Liver (tissue), 8 donors: ENCODE measurements at regions not wholly inside any gene's neighbourhood (a gene's known extent, or its start where the extent isn't known, plus 50 kb on each side); places are given as distances from the start of the nearest gene placed in this dataset.
A peak's percentile ranks its signal among the peaks of the same experiment; 100 is the strongest.

ENCODE experiments used
- DNase-seq: peaks from one replicate; pipeline ENCODE4 v3.0.0-alpha.2; 2017; ENCODE audit warnings: low spot score
- H3K27ac ChIP-seq, 2 donors: one replicate each; pipeline ENCODE4 v1.7.0; 2013; ENCODE audit warnings: inconsistent platforms in 2 of 2, low read length in 2 of 2, control low read depth in 1 of 2, low read depth in 1 of 2, mild to moderate bottlenecking in 1 of 2
- H3K27me3 ChIP-seq, 4 donors: one replicate each; pipeline versions ENCODE4 v1.6.1 to v1.7.0; 2013; ENCODE audit warnings: low read length in 3 of 4, inconsistent platforms in 1 of 4, mild to moderate bottlenecking in 1 of 4, moderate library complexity in 1 of 4; ENCODE audit not compliant: control insufficient read depth in 4 of 4, insufficient read depth in 4 of 4
- H3K36me3 ChIP-seq, 4 donors: one replicate each; pipeline versions ENCODE4 v1.6.1 to v1.7.0; 2013; ENCODE audit warnings: low read length in 3 of 4, mild to moderate bottlenecking in 3 of 4, low read depth in 1 of 4, moderate library complexity in 1 of 4; ENCODE audit not compliant: control insufficient read depth in 4 of 4, insufficient read depth in 3 of 4
- H3K4me1 ChIP-seq, 4 donors: one replicate each; pipeline versions ENCODE4 v1.6.1 to v1.7.0; 2013; ENCODE audit warnings: low read length in 3 of 4, mild to moderate bottlenecking in 3 of 4, moderate library complexity in 1 of 4; ENCODE audit not compliant: control insufficient read depth in 4 of 4, insufficient read depth in 4 of 4
- H3K4me3 ChIP-seq, 3 donors: one replicate each; pipeline versions ENCODE4 v1.6.1 to v1.7.0; 2013; ENCODE audit warnings: low read length in 3 of 3, control low read depth in 1 of 3, low read depth in 1 of 3, mild to moderate bottlenecking in 1 of 3
- H3K9ac ChIP-seq, 2 donors: one replicate each; pipeline ENCODE4 v1.7.0; 2013; ENCODE audit warnings: low read length in 2 of 2, mild to moderate bottlenecking in 2 of 2, moderate library complexity in 2 of 2, control low read depth in 1 of 2, low read depth in 1 of 2
- H3K9me3 ChIP-seq, 4 donors: one replicate each; pipeline versions ENCODE4 v1.6.1 to v1.7.0; 2013; ENCODE audit warnings: low read length in 3 of 4; ENCODE audit not compliant: control insufficient read depth in 4 of 4
- ATF3 ChIP-seq: IDR thresholded peaks from 2 replicates; pipeline ENCODE4 v1.6.1; 2016; ENCODE audit warnings: antibody characterized with exemption
- CTCF ChIP-seq: fragments of 150-350 bp; IDR thresholded peaks from 2 replicates; pipeline ENCODE4 v1.5.1; 2017; ENCODE audit warnings: improper control_type of control experiment, low read depth, low read length; ENCODE audit not compliant: missing input control
- EGR1 ChIP-seq, 2 donors: IDR thresholded peaks; 2 replicates each; pipeline ENCODE4 v1.6.1; 2016 to 2018; ENCODE audit warnings: antibody characterized with exemption in 2 of 2, low read depth in 2 of 2
- FOXA1 ChIP-seq: IDR thresholded peaks from 2 replicates; pipeline ENCODE4 v1.6.1; 2016; ENCODE audit warnings: antibody characterized with exemption
- FOXA2 ChIP-seq: IDR thresholded peaks from 2 replicates; pipeline ENCODE4 v1.6.1; 2016; ENCODE audit warnings: antibody characterized with exemption
- GABPA ChIP-seq, 2 donors: IDR thresholded peaks in 1 of 2; conservative IDR thresholded peaks in 1 of 2; 2 replicates each; pipeline ENCODE4 v1.6.1; 2016; ENCODE audit warnings: antibody characterized with exemption in 2 of 2, mild to moderate bottlenecking in 1 of 2, moderate library complexity in 1 of 2
- HNF4A ChIP-seq, 2 donors: conservative IDR thresholded peaks; 2 replicates each; pipeline ENCODE4 v1.6.1; 2016; ENCODE audit warnings: antibody characterized with exemption in 2 of 2, mild to moderate bottlenecking in 2 of 2
- HNF4G ChIP-seq: IDR thresholded peaks from 2 replicates; pipeline ENCODE4 v1.6.1; 2016; ENCODE audit warnings: antibody characterized with exemption
- JUND ChIP-seq, 2 donors: IDR thresholded peaks; 2 replicates each; pipeline ENCODE4 v1.6.1; 2016; ENCODE audit warnings: antibody characterized with exemption in 2 of 2
- MAX ChIP-seq: IDR thresholded peaks from 2 replicates; pipeline ENCODE4 v1.6.1; 2016; ENCODE audit warnings: antibody characterized with exemption
- NR2F2 ChIP-seq: IDR thresholded peaks from 2 replicates; pipeline ENCODE4 v1.6.1; 2016; ENCODE audit warnings: antibody characterized with exemption
- RAD21 ChIP-seq, 2 donors: IDR thresholded peaks; 2 replicates each; pipeline ENCODE4 v1.6.1; 2016; ENCODE audit warnings: antibody characterized with exemption in 2 of 2, mild to moderate bottlenecking in 2 of 2
- REST ChIP-seq: IDR thresholded peaks from 2 replicates; pipeline ENCODE4 v1.6.1; 2016; ENCODE audit warnings: antibody characterized with exemption, mild to moderate bottlenecking
- RXRA ChIP-seq, 2 donors: IDR thresholded peaks; 2 replicates each; pipeline ENCODE4 v1.6.1; 2017 to 2018; ENCODE audit warnings: antibody characterized with exemption in 2 of 2, mild to moderate bottlenecking in 1 of 2
- SP1 ChIP-seq: IDR thresholded peaks from 2 replicates; pipeline ENCODE4 v1.6.1; 2018; ENCODE audit warnings: antibody characterized with exemption, mild to moderate bottlenecking
- TAF1 ChIP-seq: conservative IDR thresholded peaks from 2 replicates; pipeline ENCODE4 v1.6.1; 2016; ENCODE audit warnings: antibody characterized with exemption, mild to moderate bottlenecking
- YY1 ChIP-seq: IDR thresholded peaks from 2 replicates; pipeline ENCODE4 v1.6.1; 2016; ENCODE audit warnings: antibody characterized with exemption, mild to moderate bottlenecking
- ZBTB33 ChIP-seq: IDR thresholded peaks from 2 replicates; pipeline ENCODE4 v1.6.1; 2016; ENCODE audit warnings: antibody characterized with exemption
- WGBS: extraction: QIAGEN DNeasy Blood & Tissue Kit; methylation state at CpG from one replicate; pipeline ENCODE4 v1.1.7; 2013; 5-methylcytosine and 5-hydroxymethylcytosine counted together
- donor health status: healthy.
- donor health status: healthy.
- donor health status: healthy.
- donor health status: healthy.
- donor health status: healthy.

GRCh38 chr2:111656894-111657293 is 227.1 kb downstream of the ANAPC1 start:
- Histone ChIP-seq H3K27ac (no peak overlapping the region), H3K36me3 (no peaks in the 10 kb centered on the region), H3K9me3 (no peaks in the 10 kb centered on the region), H3K27me3 (no peaks in the 10 kb centered on the region), H3K4me3 (no peak overlapping the region), H3K9ac (no peak overlapping the region), H3K4me1 (peaks cover 0 to 11% (median 2%) of the 10 kb centered on the region in 4 donors)
- WGBS = 80% methylated on average over 11 of the region's 11 CpGs
- no peak for DNase-seq
- no peak for TF ChIP-seq ZBTB33
- TF ChIP-seq RXRA (IDR thresholded peaks at IDR 0.05) = no peak
- no peak for TF ChIP-seq RAD21 (IDR thresholded peaks at IDR 0.05)
- TF ChIP-seq ATF3 = no peak
- TF ChIP-seq JUND (IDR thresholded peaks at IDR 0.05) = no peak
- no peak for TF ChIP-seq HNF4G
- no peak for TF ChIP-seq GABPA (IDR thresholded peaks at IDR 0.05 in 1 of 2, conservative IDR thresholded peaks at IDR 0.05 in 1 of 2)
- no peak for TF ChIP-seq EGR1 (IDR thresholded peaks at IDR 0.05; ENCODE audit: low read depth in 2 of 2)
- TF ChIP-seq NR2F2 = no peak

- H3K27ac ChIP-seq = no peak overlapping the region
- no peak for TF ChIP-seq REST
- TF ChIP-seq SP1 = no peak
- no peak for TF ChIP-seq RAD21 (IDR thresholded peaks at IDR 0.05)
- TF ChIP-seq CTCF = no peak
- TF ChIP-seq FOXA2 = no peak
- TF ChIP-seq MAX = no peak
- no peak for TF ChIP-seq YY1
- no peak for TF ChIP-seq RXRA (IDR thresholded peaks at IDR 0.05)
- no peak for TF ChIP-seq JUND (IDR thresholded peaks at IDR 0.05)
- TF ChIP-seq TAF1 = no peak
- TF ChIP-seq FOXA1 = no peak
- no peak for TF ChIP-seq ATF3
- TF ChIP-seq EGR1 (IDR thresholded peaks at IDR 0.05; ENCODE audit: low read depth in 2 of 2) = no peak
- TF ChIP-seq ZBTB33 = no peak
- TF ChIP-seq NR2F2 = no peak
- no peak for TF ChIP-seq GABPA (IDR thresholded peaks at IDR 0.05 in 1 of 2, conservative IDR thresholded peaks at IDR 0.05 in 1 of 2)
- no peak for TF ChIP-seq HNF4G
- TF ChIP-seq HNF4A (conservative IDR thresholded peaks at IDR 0.05) = no peak
Observed at GRCh38 chr2:111657351-111657975, 226.5 kb downstream of the ANAPC1 start.

More at GRCh38 chr2:111657351-111657975, 226.5 kb downstream of the ANAPC1 start:
- H3K4me1 ChIP-seq = peaks cover 0 to 11% (median 2%) of the 10 kb centered on the region in 4 donors
- H3K4me3 ChIP-seq = no peak overlapping the region
- peak; percentile 14 for DNase-seq
- no peak overlapping the region for H3K9ac ChIP-seq
- no peaks in the 10 kb centered on the region for H3K9me3 ChIP-seq
- 96% methylated on average over 8 of the region's 8 CpGs for WGBS
- H3K27me3 ChIP-seq = no peaks in the 10 kb centered on the region
- H3K36me3 ChIP-seq = no peaks in the 10 kb centered on the region
